ENCODE measurements at regions not wholly inside any gene's neighbourhood (a gene's known extent, or its start where the extent isn't known, plus 50 kb on each side); places are given as distances from the start of the nearest gene placed in this dataset.

DNA sequence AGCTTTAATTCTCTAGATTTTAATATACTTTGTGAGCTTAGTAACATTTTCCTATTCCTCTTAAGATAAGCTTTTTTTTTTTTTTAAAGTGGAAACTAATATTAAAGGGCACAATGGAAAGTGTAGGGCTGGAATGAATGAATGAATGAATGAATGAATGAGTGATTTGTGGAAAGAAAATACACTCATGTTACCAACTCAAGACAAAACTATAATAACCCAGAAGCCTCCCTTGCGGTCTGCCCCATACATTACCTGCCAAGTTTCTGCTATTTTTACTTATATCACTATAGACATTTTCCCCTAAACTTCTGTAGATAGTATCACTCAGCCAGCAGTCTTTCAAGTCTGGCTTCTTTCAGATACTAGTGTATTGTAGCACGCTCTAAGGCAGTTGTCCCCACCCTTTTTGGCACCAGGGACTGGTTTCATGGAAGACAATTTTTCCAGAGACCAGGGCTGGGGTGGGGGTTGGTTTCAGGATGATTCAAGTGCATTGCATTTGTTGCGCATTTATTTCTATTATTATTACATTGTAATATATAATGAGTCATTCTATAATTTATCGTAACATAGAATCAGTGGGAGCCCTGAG, 932.2 kb downstream of the TBC1D22A start:
- DNase-seq = no peak

- DNase-seq = no peak
These were observed 931.2 kb downstream of the TBC1D22A start for GRCh38 chr22:47693606-47694005.

DNA sequence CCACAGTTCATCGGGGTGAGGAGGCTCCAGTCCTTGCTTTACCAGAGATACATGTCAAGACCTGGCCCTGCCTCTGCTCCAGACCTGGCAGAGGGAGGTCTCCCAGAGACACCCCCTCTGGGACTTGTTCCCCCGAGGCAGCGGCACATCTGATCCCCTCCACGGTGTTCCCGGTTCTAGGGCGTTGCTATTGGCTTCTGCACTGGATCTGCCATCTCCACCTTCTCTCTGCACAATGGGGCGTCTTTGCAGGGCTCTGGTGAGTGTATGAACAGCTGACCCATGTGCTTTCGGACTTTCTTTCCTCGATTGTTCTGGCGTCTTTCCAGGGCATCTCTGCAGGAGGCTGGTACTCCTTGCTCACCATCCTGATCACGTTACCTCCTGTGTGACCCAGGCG, 930.4 kb downstream of the TBC1D22A start:
- DNase-seq = no peak

- no peak for DNase-seq
These were observed 928.9 kb downstream of the TBC1D22A start for GRCh38 chr22:47691152-47691895.

- DNase-seq = no peak
These were observed 928.1 kb downstream of the TBC1D22A start for GRCh38 chr22:47690586-47690985.

DNA sequence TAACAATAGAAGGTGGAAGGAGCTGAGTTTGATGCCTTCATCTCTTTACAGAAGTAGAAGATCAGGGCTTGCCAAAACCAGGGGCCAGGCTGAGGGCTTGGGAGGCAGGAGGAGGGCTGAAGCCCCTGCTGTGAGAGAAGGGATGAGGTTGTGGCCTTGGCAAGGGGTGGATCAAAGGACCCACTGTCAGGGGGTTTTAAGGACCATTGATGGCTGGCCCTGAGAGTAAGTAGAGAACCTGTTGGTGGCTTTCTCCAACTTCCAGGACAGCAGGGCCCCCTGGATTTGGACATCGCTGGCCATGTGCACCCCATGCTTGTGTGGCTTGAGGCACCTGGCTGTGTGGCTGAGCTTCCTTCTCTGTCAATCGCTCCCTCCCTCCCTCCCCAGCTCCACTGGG, 927.7 kb downstream of the TBC1D22A start:
- DNase-seq = no peak

DNA sequence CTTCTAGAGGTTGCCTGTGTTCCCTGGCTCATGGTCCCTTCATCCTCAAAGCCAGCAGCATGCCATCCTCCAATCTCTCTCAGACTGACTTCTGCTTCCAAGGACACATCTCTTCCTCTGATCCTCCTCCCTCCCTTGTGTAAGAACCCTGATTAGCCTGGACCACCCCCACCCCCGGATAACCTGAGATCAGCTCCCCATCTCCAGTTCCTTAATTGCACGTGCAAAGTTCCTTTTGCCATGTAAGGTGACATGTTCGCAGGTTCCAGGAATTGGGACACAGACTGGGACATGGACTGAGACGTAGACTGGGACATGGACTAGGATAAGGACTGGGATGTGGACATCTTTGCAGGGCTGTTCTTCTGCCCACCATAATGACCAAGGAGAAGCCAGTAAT, 925.3 kb downstream of the TBC1D22A start:
- DNase-seq = no peak

DNA sequence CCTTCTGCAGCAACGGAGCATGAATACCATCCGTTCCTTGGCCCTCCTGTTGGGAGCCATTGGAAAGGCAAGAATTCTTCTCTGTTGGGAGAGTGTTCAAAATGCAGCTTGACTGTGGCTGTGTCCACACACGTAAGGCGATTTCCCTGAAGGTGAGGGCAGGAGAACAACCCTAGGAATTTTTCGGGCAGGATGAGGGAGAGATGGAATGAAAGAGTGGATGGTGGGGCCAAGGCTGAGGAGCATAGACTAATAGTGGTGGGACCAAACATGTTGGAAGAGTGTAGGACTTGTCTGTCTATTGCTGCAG, 924.9 kb downstream of the TBC1D22A start:
- DNase-seq = no peak

DNA sequence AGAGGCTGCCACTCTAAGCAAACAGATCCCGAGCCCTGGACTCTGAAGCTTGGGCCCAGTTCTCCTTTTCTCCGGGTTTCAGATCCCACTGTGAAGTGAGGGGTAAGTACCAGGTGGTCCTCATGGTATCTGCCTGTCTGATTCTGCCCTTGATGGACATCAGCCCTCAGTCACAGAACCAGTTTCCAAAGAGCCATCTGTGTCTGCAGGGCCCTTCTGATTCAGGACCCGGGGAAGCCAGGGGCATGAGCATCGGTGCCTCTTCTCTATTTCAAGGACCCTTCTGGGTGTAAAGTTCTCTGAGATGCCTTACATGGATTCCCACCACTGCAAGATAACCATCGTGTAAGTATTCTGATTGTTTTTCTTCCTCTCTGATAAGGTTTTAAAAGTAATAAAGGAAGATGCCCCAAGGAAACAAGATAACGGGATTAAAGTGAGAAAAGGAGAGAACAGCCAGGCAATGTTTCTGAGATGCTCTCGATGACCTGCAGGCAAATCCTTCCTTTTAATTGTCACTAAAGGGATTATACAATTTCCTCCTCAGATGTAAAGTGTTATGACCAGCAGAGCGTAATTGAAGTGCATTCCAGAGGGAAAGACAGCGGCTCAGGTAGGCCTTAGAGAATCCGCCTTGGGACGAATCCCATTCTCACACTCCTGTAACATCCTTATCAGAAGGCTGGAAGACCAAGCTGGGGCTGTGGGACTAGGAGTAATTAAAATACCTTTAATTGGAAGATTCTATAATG, 924.3 kb downstream of the TBC1D22A start:
- no peak for DNase-seq

- no peak for DNase-seq
These were observed 919.1 kb downstream of the TBC1D22A start for GRCh38 chr22:47681411-47682165.

GRCh38 chr22:47678636-47679287, 916.3 kb downstream of the TBC1D22A start:
- DNase-seq = no peak

GRCh38 chr22:47678048-47678447, 915.6 kb downstream of the TBC1D22A start:
- DNase-seq = no peak

DNA sequence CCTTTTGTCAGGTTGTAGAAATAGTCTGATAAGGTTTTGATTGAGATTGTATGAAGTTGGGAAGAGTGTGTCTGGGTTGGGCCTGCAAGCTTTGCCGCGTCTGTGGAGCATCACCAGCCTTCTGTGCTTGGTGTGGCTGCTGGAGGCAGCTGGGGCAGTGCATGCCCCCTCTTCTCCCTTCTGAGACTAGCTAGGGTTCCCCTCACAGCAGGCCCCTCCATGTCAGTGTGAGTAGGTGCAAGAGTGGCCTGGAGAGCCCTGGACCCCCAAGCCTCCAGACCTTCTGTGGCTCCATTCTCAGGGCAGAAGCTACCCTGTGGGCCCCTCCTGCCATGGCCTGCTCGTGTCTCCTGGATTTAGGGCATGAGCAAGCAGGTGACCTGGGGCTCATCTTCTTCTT, 914.2 kb downstream of the TBC1D22A start:
- no peak for DNase-seq

GRCh38 chr22:47674600-47674999, 912.1 kb downstream of the TBC1D22A start:
- no peak for DNase-seq

- DNase-seq = no peak
These were observed 911.1 kb downstream of the TBC1D22A start for GRCh38 chr22:47673557-47673956.

DNA sequence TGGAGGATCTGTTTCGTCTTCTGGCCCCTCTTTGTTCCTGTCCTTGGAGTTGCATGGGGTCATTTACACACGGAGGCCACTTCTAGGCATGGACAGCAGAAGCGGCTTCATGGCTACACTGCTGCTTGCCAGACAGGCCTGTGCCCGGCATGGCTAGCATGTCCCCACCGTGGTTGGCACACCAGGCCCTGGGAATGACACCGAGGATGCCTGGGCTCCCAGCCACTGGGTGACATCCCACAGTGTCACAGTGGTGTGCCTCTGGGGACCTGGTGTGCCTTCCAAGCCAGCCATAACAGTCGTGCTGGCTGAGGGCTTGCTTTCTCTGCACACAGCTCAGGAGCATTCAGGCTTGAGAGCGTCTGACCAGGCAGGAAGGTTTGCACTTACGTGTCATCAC, 910.1 kb downstream of the TBC1D22A start:
- DNase-seq = no peak

GRCh38 chr22:47665151-47665550, 902.7 kb downstream of the TBC1D22A start:
- DNase-seq = no peak

GRCh38 chr22:47663615-47664605, 901.5 kb downstream of the TBC1D22A start:
- DNase-seq = no peak

GRCh38 chr22:47659467-47660223, 897.2 kb downstream of the TBC1D22A start:
- no peak for DNase-seq

DNA sequence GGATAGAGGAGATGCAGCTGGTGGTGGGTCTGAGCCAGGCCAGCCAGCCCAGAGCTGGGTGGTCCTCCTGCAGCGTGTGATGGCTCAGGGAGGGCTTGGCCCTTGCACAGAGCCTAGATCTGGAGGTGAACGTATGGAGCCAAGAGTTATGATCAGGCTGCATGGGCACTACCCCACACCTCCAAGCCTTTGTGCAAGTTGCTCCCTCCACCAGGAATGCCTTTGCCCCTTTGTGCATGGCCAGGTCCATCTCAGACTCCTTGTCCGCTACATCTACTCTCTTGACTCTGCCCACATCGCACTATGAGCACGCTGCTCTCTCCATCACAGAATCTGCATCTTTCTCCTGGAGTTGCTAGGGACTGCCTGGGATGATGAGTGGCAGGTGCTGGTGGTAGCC, 895.7 kb downstream of the TBC1D22A start:
- no peak for DNase-seq

GRCh38 chr22:47657224-47657623, 894.8 kb downstream of the TBC1D22A start:
- no peak for DNase-seq

Measured in NCI-H2107 (cell line).